Adipocyte (in vitro differentiated cells): ENCODE measurements at regions not wholly inside any gene's neighbourhood (a gene's known extent, or its start where the extent isn't known, plus 50 kb on each side); places are given as distances from the start of the nearest gene placed in this dataset.

Source experiments
- DNase-seq: peaks from one replicate; pipeline ENCODE4 v3.0.0-alpha.2; 2015; ENCODE audit warnings: low read depth
- H3K27me3 ChIP-seq: replicated peaks from 2 replicates; pipeline ENCODE4 v1.7.0; 2013; ENCODE audit warnings: mild to moderate bottlenecking, low read length, moderate library complexity; ENCODE audit not compliant: control insufficient read depth, insufficient read depth
- H3K36me3 ChIP-seq: 2 replicates; pipeline ENCODE4 v1.7.0; 2013; ENCODE audit warnings: low read length, mild to moderate bottlenecking, moderate library complexity; ENCODE audit not compliant: control insufficient read depth, insufficient read depth, severe bottlenecking
- H3K4me1 ChIP-seq: 2 replicates; pipeline ENCODE4 v1.7.0; 2013; ENCODE audit warnings: mild to moderate bottlenecking, low read length, moderate library complexity; ENCODE audit not compliant: control insufficient read depth, insufficient read depth
- H3K4me3 ChIP-seq: 2 replicates; pipeline ENCODE4 v1.7.0; 2013; ENCODE audit warnings: mild to moderate bottlenecking, low read length, moderate library complexity
- H3K9ac ChIP-seq: 2 replicates; pipeline ENCODE4 v1.7.0; 2013; ENCODE audit warnings: mild to moderate bottlenecking, low read length, moderate library complexity
- H3K9me3 ChIP-seq: 2 replicates; pipeline ENCODE4 v1.7.0; 2013; ENCODE audit warnings: mild to moderate bottlenecking, low read length, moderate library complexity; ENCODE audit not compliant: control insufficient read depth

- Histone ChIP-seq H3K9ac (no peak overlapping the region), H3K4me3 (no peak overlapping the region), H3K27me3 (no peaks in the 10 kb centered on the region), H3K4me1 (no peaks in the 10 kb centered on the region), H3K9me3 (no peaks in the 10 kb centered on the region), H3K36me3 (no peaks in the 10 kb centered on the region)
- no peak for DNase-seq
Observed at GRCh38 chr6:40116832-40117231, 182.6 kb upstream of the MOCS1 start.

GRCh38 chr6:40112350-40112749 is 178.1 kb upstream of the MOCS1 start:
- DNase-seq: no peak
- Histone ChIP-seq H3K9me3 (peaks cover 17% of the 10 kb centered on the region), H3K4me3 (no peak overlapping the region), H3K27me3 (no peaks in the 10 kb centered on the region), H3K4me1 (no peaks in the 10 kb centered on the region), H3K9ac (no peak overlapping the region), H3K36me3 (no peaks in the 10 kb centered on the region)

GRCh38 chr6:40108736-40109135 is 174.5 kb upstream of the MOCS1 start:
- no peak for DNase-seq
- Histone ChIP-seq H3K9me3 (peaks cover 21% of the 10 kb centered on the region), H3K36me3 (no peaks in the 10 kb centered on the region), H3K27me3 (no peaks in the 10 kb centered on the region), H3K4me3 (no peak overlapping the region), H3K9ac (no peak overlapping the region), H3K4me1 (no peaks in the 10 kb centered on the region)

- H3K4me3 ChIP-seq: no peak overlapping the region
- peaks cover 21% of the 10 kb centered on the region for H3K9me3 ChIP-seq
- no peaks in the 10 kb centered on the region for H3K4me1 ChIP-seq
- no peaks in the 10 kb centered on the region for H3K27me3 ChIP-seq
- DNase-seq: no peak
- no peaks in the 10 kb centered on the region for H3K36me3 ChIP-seq
- H3K9ac ChIP-seq: no peak overlapping the region
Observed at GRCh38 chr6:40106840-40107239, 172.6 kb upstream of the MOCS1 start.

GRCh38 chr6:40098774-40099173 is 164.5 kb upstream of the MOCS1 start:
- Histone ChIP-seq H3K4me1 (no peaks in the 10 kb centered on the region), H3K27me3 (peaks cover 8% of the 10 kb centered on the region), H3K9me3 (no peaks in the 10 kb centered on the region), H3K4me3 (no peak overlapping the region), H3K36me3 (no peaks in the 10 kb centered on the region), H3K9ac (no peak overlapping the region)
- no peak for DNase-seq

GRCh38 chr6:40097590-40097989 is 163.3 kb upstream of the MOCS1 start:
- Histone ChIP-seq H3K4me1 (no peaks in the 10 kb centered on the region), H3K9me3 (no peaks in the 10 kb centered on the region), H3K27me3 (peaks cover 8% of the 10 kb centered on the region), H3K4me3 (no peak overlapping the region), H3K36me3 (no peaks in the 10 kb centered on the region), H3K9ac (no peak overlapping the region)
- no peak for DNase-seq

GRCh38 chr6:40083141-40083920 is 149.1 kb upstream of the MOCS1 start:
- Histone ChIP-seq H3K27me3 (peaks cover 5% of the 10 kb centered on the region), H3K9ac (no peak overlapping the region), H3K4me3 (no peak overlapping the region), H3K4me1 (no peaks in the 10 kb centered on the region), H3K36me3 (no peaks in the 10 kb centered on the region), H3K9me3 (no peaks in the 10 kb centered on the region)
- no peak for DNase-seq

GRCh38 chr6:40082278-40083043 is 148.2 kb upstream of the MOCS1 start:
- Histone ChIP-seq H3K4me1 (no peaks in the 10 kb centered on the region), H3K36me3 (no peaks in the 10 kb centered on the region), H3K9me3 (no peaks in the 10 kb centered on the region), H3K9ac (no peak overlapping the region), H3K4me3 (no peak overlapping the region), H3K27me3 (peaks cover 5% of the 10 kb centered on the region)
- no peak for DNase-seq

- Histone ChIP-seq H3K36me3 (no peaks in the 10 kb centered on the region), H3K27me3 (peaks cover 12% of the 10 kb centered on the region), H3K4me1 (peaks cover 8% of the 10 kb centered on the region), H3K9ac (no peak overlapping the region), H3K9me3 (no peaks in the 10 kb centered on the region), H3K4me3 (no peak overlapping the region)
- DNase-seq: no peak
Observed at GRCh38 chr6:40077736-40078135, 143.5 kb upstream of the MOCS1 start.

- no peaks in the 10 kb centered on the region for H3K9me3 ChIP-seq
- no peaks in the 10 kb centered on the region for H3K36me3 ChIP-seq
- no peak overlapping the region for H3K9ac ChIP-seq
- peaks cover 8% of the 10 kb centered on the region for H3K4me1 ChIP-seq
- no peak overlapping the region for H3K4me3 ChIP-seq
- no peak for DNase-seq
- peaks cover 12% of the 10 kb centered on the region for H3K27me3 ChIP-seq
Observed at GRCh38 chr6:40077315-40077714, 143.1 kb upstream of the MOCS1 start.

GRCh38 chr6:40075056-40075590 is 140.9 kb upstream of the MOCS1 start:
- Histone ChIP-seq H3K36me3 (no peaks in the 10 kb centered on the region), H3K27me3 (peaks cover 8% of the 10 kb centered on the region), H3K9me3 (no peaks in the 10 kb centered on the region), H3K4me3 (no peak overlapping the region), H3K9ac (no peak overlapping the region), H3K4me1 (peaks cover 8% of the 10 kb centered on the region)
- DNase-seq: no peak
